Limb (tissue), 2 donors: ENCODE measurements at regions not wholly inside any gene's neighbourhood (a gene's known extent, or its start where the extent isn't known, plus 50 kb on each side); places are given as distances from the start of the nearest gene placed in this dataset.

Experiments used
- DNase-seq, 2 donors: peaks; one replicate each; pipeline ENCODE4 v3.0.0-alpha.2; 2016; ENCODE audit errors: extremely low spot score in 2 of 2

GRCh38 chr1:38231941-38232340 is 185.3 kb upstream of the POU3F1 start:
- no peak for DNase-seq

GRCh38 chr1:38228718-38229117 is 182.1 kb upstream of the POU3F1 start:
- no peak for DNase-seq

DNA sequence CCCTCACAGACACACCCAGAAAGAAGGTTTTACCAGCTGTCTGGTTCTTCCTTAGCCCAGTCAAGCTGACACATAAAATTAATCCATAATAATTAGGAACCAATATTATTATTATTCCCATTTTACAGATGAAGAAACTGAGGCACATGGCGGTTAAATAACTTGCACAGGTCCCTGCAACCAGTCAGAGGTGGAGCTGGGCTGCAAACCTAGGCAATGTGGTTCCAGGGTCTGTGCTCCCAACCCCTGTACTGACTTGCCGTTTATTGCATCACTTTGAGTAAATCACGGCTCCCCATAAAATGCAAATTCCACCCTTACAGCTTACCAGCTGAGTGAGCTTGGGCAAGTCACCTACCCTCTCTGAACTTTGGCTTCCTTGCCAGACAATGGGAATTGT is 179.2 kb upstream of the POU3F1 start:
- no peak for DNase-seq

DNA sequence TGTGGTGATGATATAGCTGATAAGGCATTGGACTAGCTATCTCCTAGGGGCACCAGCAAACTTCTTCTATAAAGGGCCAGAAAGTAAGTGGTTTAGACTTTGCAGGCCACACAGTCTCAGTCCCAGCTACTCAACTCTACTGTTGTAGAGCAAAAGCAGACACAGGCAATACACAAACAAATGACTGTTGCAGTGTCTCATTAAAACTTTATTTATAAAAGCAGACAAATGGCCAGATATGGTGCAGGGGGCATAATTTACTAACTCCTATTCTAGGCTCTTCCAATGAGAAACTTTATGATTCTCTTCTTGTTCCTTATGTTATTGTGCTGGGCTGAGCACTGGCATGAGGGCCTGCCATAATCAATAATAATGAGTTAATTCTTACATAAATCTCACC is 176.8 kb upstream of the POU3F1 start:
- no peak for DNase-seq

DNA sequence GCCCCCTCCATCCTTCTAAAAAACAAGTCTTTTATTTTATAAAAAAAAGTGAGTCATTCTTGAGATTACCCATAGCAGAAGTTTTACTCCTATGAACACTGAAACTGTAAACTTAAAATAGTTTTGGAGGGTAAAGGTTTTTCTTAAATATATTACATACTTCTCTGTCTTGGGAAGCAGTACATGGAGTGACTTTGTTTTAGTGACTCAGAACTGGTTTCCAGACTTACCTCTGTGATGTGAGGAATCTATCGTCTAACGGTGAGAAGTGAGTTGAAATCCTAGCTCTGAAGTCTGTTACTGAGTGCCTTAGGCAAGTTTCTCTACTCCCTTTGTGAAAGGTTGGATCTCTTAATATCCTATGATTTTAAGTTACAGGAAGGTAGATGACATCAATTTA is 176.3 kb upstream of the POU3F1 start:
- no peak for DNase-seq

- no peak for DNase-seq
Observed at GRCh38 chr1:38221006-38221649, 174.5 kb upstream of the POU3F1 start.

DNA sequence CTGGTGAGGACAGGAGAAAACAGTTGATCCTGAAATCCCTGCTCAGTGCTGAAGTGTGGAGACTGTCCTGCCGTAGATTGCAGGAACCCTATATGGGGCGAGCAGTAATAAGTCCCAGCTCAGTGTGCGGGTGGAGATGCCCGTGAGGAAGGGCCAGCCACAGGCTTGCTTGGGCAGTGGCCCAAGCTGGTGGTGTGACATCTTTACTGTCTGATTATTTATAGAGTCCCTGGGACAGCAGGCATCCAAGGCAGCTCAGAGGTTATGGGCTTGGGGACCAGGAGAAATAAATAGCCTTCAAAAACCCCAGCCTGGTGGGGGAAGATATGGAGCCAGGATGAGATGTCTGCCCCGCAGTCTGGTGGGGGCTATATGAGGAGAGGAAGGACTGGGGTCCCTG is 170.7 kb upstream of the POU3F1 start:
- no peak for DNase-seq

DNA sequence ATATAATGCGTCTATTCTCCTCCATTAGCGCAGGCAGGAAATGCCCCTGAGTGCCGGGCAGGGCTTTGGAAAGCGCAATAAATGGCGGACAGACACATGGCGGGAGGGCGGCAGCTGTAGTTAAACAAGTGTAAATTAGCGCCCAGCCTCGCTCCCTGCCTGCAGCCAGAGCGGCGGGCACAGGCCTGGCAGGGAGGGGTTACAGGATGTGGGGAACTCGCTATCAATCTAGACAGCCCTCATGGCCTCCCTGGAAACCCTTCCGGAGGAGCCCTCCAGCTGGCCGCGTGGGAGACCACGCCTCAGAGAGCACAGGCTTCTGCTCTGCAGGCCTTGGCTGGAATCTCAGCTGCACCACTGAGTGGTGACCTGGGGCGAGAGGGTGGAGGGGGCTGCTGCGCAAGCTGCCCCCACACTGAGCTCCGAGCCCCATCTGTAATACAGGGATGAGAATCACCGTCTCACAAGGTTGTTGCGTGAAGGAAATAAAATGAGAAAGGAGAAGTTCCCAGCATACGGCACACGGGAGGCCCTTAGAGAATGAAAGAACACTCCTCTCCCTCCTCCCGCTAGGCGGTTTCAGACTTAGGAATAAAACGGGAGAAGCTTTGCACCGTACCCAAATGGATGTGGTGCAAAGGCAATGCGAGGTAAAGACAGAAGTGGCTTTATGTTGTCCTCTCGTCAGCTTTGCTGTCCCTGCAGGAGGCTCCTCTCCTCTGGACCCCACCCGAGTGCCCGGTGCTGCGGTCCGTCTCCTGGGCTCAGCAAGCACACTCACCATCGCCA is 167.2 kb upstream of the POU3F1 start:
- DNase-seq, result no peak

GRCh38 chr1:38210895-38211177 is 164.2 kb upstream of the POU3F1 start:
- no peak for DNase-seq

GRCh38 chr1:38210021-38210894 is 163.7 kb upstream of the POU3F1 start:
- no peak for DNase-seq

DNA sequence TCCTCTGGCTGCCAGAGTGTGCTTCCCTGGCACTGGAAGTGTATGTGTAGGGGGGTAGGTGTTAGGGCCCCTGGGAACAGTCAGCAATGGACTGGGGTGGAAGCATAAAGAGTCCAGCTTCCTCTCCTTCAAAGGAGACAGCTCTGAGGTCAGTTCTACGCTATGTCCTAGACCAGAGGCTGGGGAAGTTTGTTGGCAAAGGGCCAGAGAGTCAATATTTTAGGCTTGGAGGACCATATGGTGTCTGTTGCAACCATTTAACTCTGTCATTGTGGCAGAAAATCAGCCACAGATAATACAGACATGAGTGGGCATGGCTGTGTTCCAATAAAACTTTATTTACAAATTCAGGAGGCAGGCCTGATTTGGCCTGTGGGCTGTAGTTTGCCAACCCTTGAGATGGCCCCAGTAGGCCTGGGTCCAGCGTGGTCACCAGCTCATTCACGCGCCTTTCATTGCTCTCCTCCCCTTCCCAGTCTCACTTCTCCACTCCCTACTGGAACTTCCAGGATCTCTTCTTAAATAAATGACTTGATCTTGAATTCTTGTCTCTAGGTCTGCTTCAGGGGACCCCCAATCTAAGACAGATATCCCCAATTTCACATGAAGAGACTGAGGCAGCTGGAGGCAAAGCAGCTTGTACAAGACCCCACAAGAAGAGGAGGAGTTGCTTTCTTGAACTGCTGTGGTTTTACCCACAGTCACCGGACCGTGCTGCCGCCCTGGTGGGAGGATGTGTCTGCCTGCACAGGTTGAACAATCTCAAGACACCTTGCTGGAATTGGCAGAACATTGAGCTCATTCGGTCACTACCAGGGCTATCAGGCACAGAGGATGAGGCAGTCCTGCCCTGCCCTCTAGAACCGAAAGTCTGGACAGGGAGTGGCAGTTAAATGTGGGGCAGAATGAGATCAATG is 162.4 kb upstream of the POU3F1 start:
- no peak for DNase-seq

DNA sequence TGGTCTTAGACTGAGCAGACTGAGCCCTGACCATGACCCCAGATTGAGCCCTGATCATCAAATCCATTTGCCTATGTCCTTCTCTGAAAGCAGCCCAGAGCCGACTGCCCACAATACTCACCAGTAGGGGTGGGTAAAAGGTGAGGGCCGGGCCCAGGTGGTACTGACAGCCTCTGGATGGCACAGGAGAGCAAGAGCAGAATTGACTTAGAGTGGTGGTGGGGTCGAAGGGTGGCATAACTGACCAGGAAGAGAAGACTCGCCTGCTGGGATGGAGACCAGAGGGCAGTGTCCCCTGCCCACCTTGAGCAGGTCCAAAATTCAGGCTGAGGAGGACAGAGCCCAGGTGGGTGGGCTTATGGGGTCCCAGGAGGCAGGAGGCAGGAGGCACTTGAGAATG is 161.3 kb upstream of the POU3F1 start:
- DNase-seq, result no peak

DNA sequence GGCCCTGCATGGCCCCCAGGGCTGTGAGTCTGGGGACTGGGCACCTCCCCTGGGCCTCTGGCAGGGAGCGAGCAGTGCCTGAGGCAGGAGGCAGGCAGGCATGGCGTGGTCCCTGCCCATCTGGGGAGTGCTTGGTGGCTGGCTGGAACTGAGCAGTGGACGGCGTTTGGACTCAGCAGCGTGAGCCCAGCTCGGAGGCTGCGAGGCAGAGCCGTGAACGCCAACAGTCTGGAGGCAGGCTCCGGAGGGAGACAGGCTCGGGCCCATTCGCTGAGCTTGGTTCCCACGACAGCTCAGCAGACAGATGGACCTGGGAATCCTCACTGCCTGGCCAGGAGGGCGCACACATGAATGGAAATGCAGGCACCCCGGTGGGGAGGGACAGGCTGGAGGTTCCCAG is 160.7 kb upstream of the POU3F1 start:
- no peak for DNase-seq

DNA sequence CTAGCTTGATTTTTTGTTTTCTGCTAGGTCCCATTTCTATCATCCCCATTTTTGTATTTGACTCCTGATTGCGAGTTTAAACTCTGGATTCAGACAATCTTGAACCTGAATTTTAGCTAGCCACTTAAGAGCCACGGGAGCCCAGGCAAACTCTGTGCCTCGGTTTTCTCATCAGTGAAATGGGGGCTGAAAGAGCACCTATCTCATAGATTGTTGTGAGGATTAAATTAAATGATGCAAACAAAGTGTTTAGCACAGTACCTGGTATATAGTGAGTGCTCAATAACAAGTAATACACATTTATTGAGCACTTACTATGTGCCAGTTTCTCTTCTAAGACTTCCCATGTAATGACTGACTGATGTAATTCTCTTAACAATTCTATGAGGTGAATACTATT is 158.1 kb upstream of the POU3F1 start:
- no peak for DNase-seq

DNA sequence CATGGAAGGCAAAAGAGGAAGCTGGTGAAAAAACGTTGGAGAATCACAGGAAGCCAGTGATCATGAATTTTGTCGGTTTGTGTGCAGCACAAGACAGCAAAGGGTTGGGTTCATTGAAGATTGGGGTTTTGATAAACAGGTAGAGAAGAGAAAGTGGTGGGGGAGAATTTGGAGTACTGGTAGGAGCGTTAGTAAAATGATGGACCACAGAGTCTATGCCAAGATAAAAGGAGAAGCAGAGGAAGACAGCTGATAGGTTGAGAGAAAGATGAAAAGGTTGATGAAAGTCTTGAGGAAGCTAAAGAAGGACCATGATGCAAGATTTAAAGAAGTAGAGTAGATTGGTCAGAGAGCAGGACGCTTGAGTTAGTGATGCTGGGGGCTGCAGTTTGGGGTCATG is 156.8 kb upstream of the POU3F1 start:
- DNase-seq, result no peak

DNA sequence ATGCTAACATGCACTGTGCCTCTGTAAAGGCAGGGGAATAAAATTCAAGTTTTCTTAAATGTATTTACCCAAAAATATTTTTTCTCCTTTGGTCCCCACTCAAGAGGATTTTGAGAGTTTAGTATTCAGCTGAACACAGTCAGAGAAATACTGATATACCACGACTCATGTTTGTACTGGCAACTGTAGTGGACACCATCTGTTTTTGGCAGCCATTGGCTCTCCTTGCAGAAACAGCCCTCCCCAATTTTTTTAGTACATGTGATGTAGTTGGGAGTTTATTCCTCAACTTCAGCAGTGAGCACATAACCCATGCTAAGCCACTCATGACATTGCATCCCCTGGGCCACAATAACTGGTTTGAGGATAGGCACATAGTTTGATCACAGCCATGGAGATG is 154.8 kb upstream of the POU3F1 start:
- DNase-seq, result no peak

DNA sequence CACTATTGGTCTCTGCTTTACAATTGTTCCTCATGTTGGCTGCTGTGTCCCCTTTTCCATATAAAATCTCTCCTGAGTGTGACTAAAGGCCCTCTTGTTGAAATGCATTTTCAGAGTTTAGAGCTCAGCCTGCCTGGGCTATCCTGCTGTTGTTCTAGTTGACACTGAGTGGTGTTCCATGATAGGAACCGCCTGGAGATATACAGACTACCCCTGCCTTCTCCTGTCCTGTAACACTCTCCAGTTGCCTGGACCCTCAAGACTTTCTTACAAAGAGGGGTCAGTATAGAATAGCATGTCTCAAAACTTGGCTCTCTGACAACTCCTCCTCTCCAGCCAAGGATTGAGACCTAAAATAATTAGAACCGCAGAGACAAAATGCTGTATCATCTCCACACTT is 152.0 kb upstream of the POU3F1 start:
- no peak for DNase-seq

DNA sequence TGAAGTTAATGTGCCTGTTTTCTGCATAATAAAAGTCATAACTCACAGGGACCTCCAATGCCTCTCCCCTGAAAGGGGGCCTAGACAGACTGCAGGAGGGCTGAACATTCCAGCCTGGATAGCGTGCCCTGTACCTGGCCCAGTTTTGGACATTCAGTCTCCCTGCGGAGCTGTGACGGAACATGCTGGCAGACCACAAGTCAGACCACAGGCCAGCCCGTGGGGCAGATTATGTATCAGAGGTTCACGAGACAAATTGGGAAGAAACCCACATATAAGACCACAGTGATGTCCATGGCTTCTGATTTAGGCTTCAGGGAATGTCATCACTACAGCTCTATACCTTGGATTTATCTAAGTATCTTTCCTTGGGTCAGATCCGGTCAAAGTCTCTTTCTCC is 151.5 kb upstream of the POU3F1 start:
- no peak for DNase-seq

- DNase-seq, result no peak
Observed at GRCh38 chr1:38197312-38198061, 150.9 kb upstream of the POU3F1 start.

GRCh38 chr1:38194472-38194871 is 147.9 kb upstream of the POU3F1 start:
- no peak for DNase-seq

DNA sequence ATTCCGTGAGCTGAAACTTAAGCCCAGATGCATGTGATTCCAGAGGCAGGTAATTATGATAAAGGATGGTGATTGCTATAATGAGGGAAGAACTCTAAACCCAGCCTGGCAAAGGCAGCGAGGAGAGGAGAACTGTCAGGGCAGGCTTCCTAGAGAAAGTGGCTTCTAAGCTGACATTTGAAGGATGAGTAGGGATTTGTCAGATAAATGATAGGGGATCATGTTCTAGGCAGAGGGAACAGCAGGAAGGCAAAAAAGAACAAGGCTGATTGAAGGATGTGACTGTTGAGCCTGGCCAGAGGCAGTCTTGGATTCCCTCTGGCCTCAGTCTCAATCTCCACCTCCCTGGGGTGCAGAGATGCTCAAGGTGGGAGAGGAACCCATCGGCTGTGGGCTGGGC is 146.4 kb upstream of the POU3F1 start:
- DNase-seq, result no peak
